Transverse colon (tissue), 3 donors: ENCODE measurements at regions not wholly inside any gene's neighbourhood (a gene's known extent, or its start where the extent isn't known, plus 50 kb on each side); places are given as distances from the start of the nearest gene placed in this dataset.

ENCODE experiments used
- CTCF ChIP-seq, 5 experiments: fragments of 200-600 bp in 3 of 5; fragments of 450-650 bp in 2 of 5; sonication (generic) in 3 of 5; IDR thresholded peaks; 1 replicate in 2 of 5; 2 replicates in 3 of 5; pipeline ENCODE4 v1.5.1; 2016 to 2017; ENCODE audit warnings: antibody characterized with exemption in 5 of 5, inconsistent platforms in 3 of 5, mild to moderate bottlenecking in 2 of 5, moderate library complexity in 1 of 5
- EP300 ChIP-seq: sonication (generic); formaldehyde crosslinking; IDR thresholded peaks from one replicate; pipeline ENCODE4 v1.6.1; 2017; ENCODE audit warnings: antibody characterized with exemption, low read depth
- POLR2A ChIP-seq: fragments of 450-650 bp; IDR thresholded peaks from one replicate; pipeline ENCODE4 v1.6.1; 2016; ENCODE audit warnings: antibody characterized with exemption, mild to moderate bottlenecking, moderate library complexity

DNA sequence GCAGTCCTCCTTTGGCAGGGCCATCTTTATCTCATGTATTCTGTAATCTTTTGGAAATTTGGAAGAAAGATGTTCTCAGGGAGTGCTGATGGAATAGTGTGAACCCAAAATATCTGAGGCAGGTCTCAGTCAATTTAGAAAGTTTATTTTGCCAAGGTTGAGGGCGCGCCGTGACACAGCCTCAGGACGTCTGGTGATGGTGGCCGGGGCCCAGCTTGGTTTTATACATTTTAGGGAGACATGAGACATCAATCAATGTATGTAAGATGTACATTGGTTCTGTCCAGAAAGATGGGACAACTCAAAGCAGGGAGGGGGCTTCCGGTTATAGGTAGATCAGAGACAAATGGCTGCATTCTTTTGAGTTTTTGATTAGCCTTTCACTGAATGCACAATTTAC lies 89.8 kb downstream of the ERMARD start:
- TF ChIP-seq CTCF (IDR thresholded peaks at IDR 0.05) (no peak), EP300 (no peak), POLR2A (no peak)
